ENCODE measurements at regions not wholly inside any gene's neighbourhood (a gene's known extent, or its start where the extent isn't known, plus 50 kb on each side); places are given as distances from the start of the nearest gene placed in this dataset.

DNA sequence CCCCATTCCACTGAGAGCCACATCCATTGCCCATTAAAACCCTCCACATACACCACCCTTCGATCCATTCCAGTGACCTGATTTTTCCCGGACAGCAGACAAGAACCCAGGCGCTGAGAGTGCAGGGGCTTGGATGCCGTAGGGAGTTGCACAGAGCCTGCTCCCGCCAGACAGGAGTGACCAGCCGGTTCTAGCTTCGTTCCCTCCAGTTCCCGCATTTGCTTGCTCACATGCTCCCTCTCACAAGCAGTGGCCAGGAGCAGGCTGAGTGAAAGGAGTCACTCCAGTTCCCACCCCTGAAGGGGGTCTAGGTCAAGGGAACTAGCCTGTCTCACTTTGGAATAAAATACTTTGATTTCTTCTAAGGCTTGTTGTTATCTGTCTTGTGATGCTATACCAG lies 119.5 kb downstream of the SKIDA1 start:
- no peak overlapping the region for H3K27ac ChIP-seq
- no peak overlapping the region for H3K4me3 ChIP-seq
- no peaks in the 10 kb centered on the region for H3K27me3 ChIP-seq
- TF ChIP-seq POLR2A (IDR thresholded peaks at IDR 0.05) = no peak
- TF ChIP-seq, protein P1, sequence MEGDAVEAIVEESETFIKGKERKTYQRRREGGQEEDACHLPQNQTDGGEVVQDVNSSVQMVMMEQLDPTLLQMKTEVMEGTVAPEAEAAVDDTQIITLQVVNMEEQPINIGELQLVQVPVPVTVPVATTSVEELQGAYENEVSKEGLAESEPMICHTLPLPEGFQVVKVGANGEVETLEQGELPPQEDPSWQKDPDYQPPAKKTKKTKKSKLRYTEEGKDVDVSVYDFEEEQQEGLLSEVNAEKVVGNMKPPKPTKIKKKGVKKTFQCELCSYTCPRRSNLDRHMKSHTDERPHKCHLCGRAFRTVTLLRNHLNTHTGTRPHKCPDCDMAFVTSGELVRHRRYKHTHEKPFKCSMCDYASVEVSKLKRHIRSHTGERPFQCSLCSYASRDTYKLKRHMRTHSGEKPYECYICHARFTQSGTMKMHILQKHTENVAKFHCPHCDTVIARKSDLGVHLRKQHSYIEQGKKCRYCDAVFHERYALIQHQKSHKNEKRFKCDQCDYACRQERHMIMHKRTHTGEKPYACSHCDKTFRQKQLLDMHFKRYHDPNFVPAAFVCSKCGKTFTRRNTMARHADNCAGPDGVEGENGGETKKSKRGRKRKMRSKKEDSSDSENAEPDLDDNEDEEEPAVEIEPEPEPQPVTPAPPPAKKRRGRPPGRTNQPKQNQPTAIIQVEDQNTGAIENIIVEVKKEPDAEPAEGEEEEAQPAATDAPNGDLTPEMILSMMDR (IDR thresholded peaks at IDR 0.05) = no peak
- no peaks in the 10 kb centered on the region for H3K36me3 ChIP-seq
- no peak for DNase-seq
- 78 to 95% (median 90%) methylated on average over 8 of the region's 8 CpGs for WGBS, 5 donors
- H3K4me1 ChIP-seq = no peaks in the 10 kb centered on the region
- intact Hi-C loops (cut with DNase I; ENCODE audit: low total_unique reads) = no loop called here
- H3K9me3 ChIP-seq = peaks cover 0 to 13% (median 7%) of the 10 kb centered on the region in 4 donors

- no peak for TF ChIP-seq EP300 (IDR thresholded peaks at IDR 0.05)
- WGBS, 5 donors = 61 to 76% (median 72%) methylated on average over 8 of the region's 8 CpGs
- DNase-seq = no peak
- no peaks in the 10 kb centered on the region for H3K36me3 ChIP-seq
- peaks cover 0 to 13% (median 7%) of the 10 kb centered on the region in 4 donors for H3K9me3 ChIP-seq
- intact Hi-C loops (cut with DNase I; ENCODE audit: low total_unique reads) = no loop called here
- no peak overlapping the region for H3K27ac ChIP-seq
- peaks cover 0 to 12% (median 0%) of the 10 kb centered on the region in 4 donors for H3K4me1 ChIP-seq
- H3K27me3 ChIP-seq = no peaks in the 10 kb centered on the region
- no peak overlapping the region for H3K4me3 ChIP-seq
Measured at GRCh38 chr10:21403256-21404015, 122.0 kb downstream of the SKIDA1 start.

DNA sequence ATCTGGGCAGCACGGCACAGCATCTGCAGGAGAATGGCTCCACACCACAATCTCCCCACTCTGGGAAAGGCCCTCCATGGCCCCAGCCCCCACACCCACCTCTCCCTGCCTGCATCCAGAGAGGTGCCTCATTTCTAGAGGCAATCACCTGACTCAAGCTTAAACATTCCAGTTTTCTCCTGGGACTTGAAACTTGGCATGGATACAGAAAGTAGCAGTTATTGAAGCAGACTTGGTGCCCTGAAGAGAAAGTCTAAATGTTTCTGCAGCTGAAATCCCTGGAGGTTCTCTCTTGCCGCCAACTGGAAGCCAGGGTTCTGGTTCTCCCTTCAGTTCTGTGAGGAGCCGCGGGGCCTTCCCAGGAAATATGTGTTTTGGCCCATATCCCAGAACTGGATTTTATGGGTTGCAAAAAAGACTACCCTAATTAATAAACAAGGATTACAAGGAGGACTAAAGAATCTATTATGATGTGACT lies 122.8 kb downstream of the SKIDA1 start:
- no peak for TF ChIP-seq POLR2A (IDR thresholded peaks at IDR 0.05)
- TF ChIP-seq, protein P1 (IDR thresholded peaks at IDR 0.05) = no peak
- TF ChIP-seq POLR2AphosphoS5 (IDR thresholded peaks at IDR 0.05) = no peak
- H3K27me3 ChIP-seq = no peaks in the 10 kb centered on the region
- H3K4me3 ChIP-seq = no peak overlapping the region
- WGBS, 5 donors = 40 to 61% (median 60%) methylated on average over 4 of the region's 4 CpGs
- peaks cover 0 to 12% (median 0%) of the 10 kb centered on the region in 4 donors for H3K4me1 ChIP-seq
- H3K36me3 ChIP-seq = no peaks in the 10 kb centered on the region
- H3K27ac ChIP-seq = no peak overlapping the region
- peaks cover 0 to 13% (median 7%) of the 10 kb centered on the region in 4 donors for H3K9me3 ChIP-seq
- intact Hi-C loops (cut with DNase I; ENCODE audit: low total_unique reads) = no loop called here
- DNase-seq = peak in 1 of 2 donors; percentile 46

GRCh38 chr10:21401196-21401595 lies 124.3 kb downstream of the SKIDA1 start:
- no peak for DNase-seq
- Histone ChIP-seq H3K4me3 (no peak overlapping the region), H3K27ac (no peak overlapping the region), H3K36me3 (no peaks in the 10 kb centered on the region), H3K27me3 (no peaks in the 10 kb centered on the region), H3K9me3 (peaks cover 0 to 9% (median 7%) of the 10 kb centered on the region in 4 donors), H3K4me1 (peaks cover 0 to 12% (median 0%) of the 10 kb centered on the region in 4 donors)
- intact Hi-C loops (cut with DNase I; ENCODE audit: low total_unique reads) = no loop called here
- 92 to 100% (median 98%) methylated on average over 2 of the region's 2 CpGs for WGBS, 5 donors
- TF ChIP-seq EP300 (IDR thresholded peaks at IDR 0.05) (no peak), POLR2A (IDR thresholded peaks at IDR 0.05) (no peak), POLR2AphosphoS5 (IDR thresholded peaks at IDR 0.05) (no peak)
- TF ChIP-seq, protein P1 (IDR thresholded peaks at IDR 0.05) = no peak

Measured in stomach (tissue), 8 donors.